ENCODE measurements at regions not wholly inside any gene's neighbourhood (a gene's known extent, or its start where the extent isn't known, plus 50 kb on each side); places are given as distances from the start of the nearest gene placed in this dataset.

- TF ChIP-seq, protein P1, sequence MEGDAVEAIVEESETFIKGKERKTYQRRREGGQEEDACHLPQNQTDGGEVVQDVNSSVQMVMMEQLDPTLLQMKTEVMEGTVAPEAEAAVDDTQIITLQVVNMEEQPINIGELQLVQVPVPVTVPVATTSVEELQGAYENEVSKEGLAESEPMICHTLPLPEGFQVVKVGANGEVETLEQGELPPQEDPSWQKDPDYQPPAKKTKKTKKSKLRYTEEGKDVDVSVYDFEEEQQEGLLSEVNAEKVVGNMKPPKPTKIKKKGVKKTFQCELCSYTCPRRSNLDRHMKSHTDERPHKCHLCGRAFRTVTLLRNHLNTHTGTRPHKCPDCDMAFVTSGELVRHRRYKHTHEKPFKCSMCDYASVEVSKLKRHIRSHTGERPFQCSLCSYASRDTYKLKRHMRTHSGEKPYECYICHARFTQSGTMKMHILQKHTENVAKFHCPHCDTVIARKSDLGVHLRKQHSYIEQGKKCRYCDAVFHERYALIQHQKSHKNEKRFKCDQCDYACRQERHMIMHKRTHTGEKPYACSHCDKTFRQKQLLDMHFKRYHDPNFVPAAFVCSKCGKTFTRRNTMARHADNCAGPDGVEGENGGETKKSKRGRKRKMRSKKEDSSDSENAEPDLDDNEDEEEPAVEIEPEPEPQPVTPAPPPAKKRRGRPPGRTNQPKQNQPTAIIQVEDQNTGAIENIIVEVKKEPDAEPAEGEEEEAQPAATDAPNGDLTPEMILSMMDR (IDR thresholded peaks at IDR 0.05), result no peak
- no peak for TF ChIP-seq POLR2A (IDR thresholded peaks at IDR 0.05)
These were observed 180.6 kb downstream of the MREG start for GRCh38 chr2:215832791-215833190.

Measured in body of pancreas (tissue), 4 donors.